OCI-LY7 (cell line): ENCODE measurements at regions not wholly inside any gene's neighbourhood (a gene's known extent, or its start where the extent isn't known, plus 50 kb on each side); places are given as distances from the start of the nearest gene placed in this dataset.

Source experiments
- BruUV-seq: library from RNA; stranded (reverse); fragments of 400-500 nt; replicated peaks from 2 replicates; lab custom pipeline; 2021; lab: Mats Ljungman, UMichigan
- CTCF ChIA-PET: fragments of 300-600 bp; sonication (Branson Sonifier 250); formaldehyde crosslinking; loops from one replicate; lab custom pipeline; 2022; ENCODE audit warnings: antibody characterized with exemption; ENCODE audit not compliant: unreplicated experiment; lab: Charles Lee
- POLR2A ChIA-PET: fragments of 300-600 bp; sonication (Branson Sonifier 250); formaldehyde crosslinking; loops from one replicate; lab custom pipeline; 2022; ENCODE audit warnings: antibody characterized with exemption; lab: Charles Lee
- DNase-seq: peaks from one replicate; pipeline ENCODE4 v3.0.0-alpha.2; 2015; ENCODE audit warnings: low spot score
- H2AFZ ChIP-seq: fragments of 200-600 bp; sonication (generic), shearing (Covaris generic); 2 replicates; pipeline ENCODE4 v1.6.1; 2014; ENCODE audit warnings: mild to moderate bottlenecking, antibody characterized with exemption, low read length, moderate library complexity
- H3K27ac ChIP-seq: fragments of 200-600 bp; sonication (generic); 2 replicates; pipeline ENCODE4 v1.5.1; 2014; ENCODE audit warnings: mixed run types, low read depth, mild to moderate bottlenecking, moderate library complexity, low read length, inconsistent platforms; ENCODE audit not compliant: poor library complexity, severe bottlenecking
- H3K36me3 ChIP-seq: fragments of 200-600 bp; sonication (generic); 2 replicates; pipeline ENCODE4 v1.6.1; 2014; ENCODE audit warnings: mild to moderate bottlenecking, antibody characterized with exemption, low read length, moderate library complexity, mixed read lengths; ENCODE audit not compliant: insufficient read depth
- H3K4me1 ChIP-seq: fragments of 200-600 bp; sonication (generic); 2 replicates; pipeline ENCODE4 v1.5.1; 2014; ENCODE audit warnings: mild to moderate bottlenecking, low read length; ENCODE audit not compliant: insufficient read depth, poor library complexity, severe bottlenecking
- H3K4me2 ChIP-seq: fragments of 200-600 bp; sonication (generic); 2 replicates; pipeline ENCODE4 v1.6.1; 2014; ENCODE audit warnings: mild to moderate bottlenecking, low read length
- H3K4me3 ChIP-seq: fragments of 200-600 bp; sonication (generic); 2 replicates; pipeline ENCODE4 v1.5.1; 2014; ENCODE audit warnings: mild to moderate bottlenecking, low read depth, low read length; ENCODE audit not compliant: poor library complexity, severe bottlenecking
- H3K79me2 ChIP-seq: fragments of 200-600 bp; sonication (generic); 2 replicates; pipeline ENCODE4 v1.6.1; 2016; ENCODE audit warnings: low read depth, mild to moderate bottlenecking, low read length, moderate library complexity, mixed read lengths; ENCODE audit not compliant: insufficient read depth
- H3K9me2 ChIP-seq: fragments of 200-600 bp; sonication (generic); 2 replicates; pipeline ENCODE4 v1.6.1; 2016; ENCODE audit warnings: mild to moderate bottlenecking, low read length, mixed read lengths; ENCODE audit not compliant: insufficient read depth
- H3K9me3 ChIP-seq: fragments of 200-600 bp; sonication (generic); 2 replicates; pipeline ENCODE4 v1.6.1; 2014; ENCODE audit warnings: mild to moderate bottlenecking, mixed run types, low read length, mixed read lengths
- H4K20me1 ChIP-seq: fragments of 200-600 bp; sonication (generic); 2 replicates; pipeline ENCODE4 v1.6.1; 2014; ENCODE audit warnings: mild to moderate bottlenecking, antibody characterized with exemption, low read length, moderate library complexity, mixed read lengths; ENCODE audit not compliant: insufficient read depth
- CTCF ChIP-seq: fragments of 200-600 bp; sonication (generic); conservative IDR thresholded peaks from 2 replicates; pipeline ENCODE4 v1.5.1; 2014; ENCODE audit warnings: mild to moderate bottlenecking, antibody characterized with exemption, low read length, moderate library complexity, mixed read lengths
- EZH2phosphoT487 ChIP-seq: fragments of 200-600 bp; sonication (generic); IDR thresholded peaks from 2 replicates; pipeline ENCODE4 v1.6.1; 2018; ENCODE audit warnings: low read depth, borderline replicate concordance, mild to moderate bottlenecking, mixed run types, antibody characterized with exemption, low read length, moderate library complexity, mixed read lengths
- intact Hi-C: fragments of 100-400 bp; cut with micrococcal nuclease; formaldehyde crosslinking; loops from one replicate; pipeline ENCODE4 v1.10.0; 2022; ENCODE audit not compliant: unreplicated experiment

GRCh38 chr16:77669057-77669456 is 53.3 kb upstream of the NUDT7 start:
- DNase-seq = no peak
- no peak overlapping the region for H2AFZ ChIP-seq
- no peaks in the 10 kb centered on the region for H3K4me1 ChIP-seq
- intact Hi-C loops = no loop called here
- H3K4me2 ChIP-seq = no peak overlapping the region
- H4K20me1 ChIP-seq = no peaks in the 10 kb centered on the region
- no peaks in the 10 kb centered on the region for H3K9me2 ChIP-seq
- no peaks in the 10 kb centered on the region for H3K36me3 ChIP-seq
- POLR2A ChIA-PET = no interaction called here
- H3K9me3 ChIP-seq = no peaks in the 10 kb centered on the region
- no peak overlapping the region for H3K27ac ChIP-seq
- H3K79me2 ChIP-seq = no peaks in the 10 kb centered on the region
- no peak overlapping the region for H3K4me3 ChIP-seq
- TF ChIP-seq EZH2phosphoT487 (no peak), CTCF (no peak)
- no TSS peak for BruUV-seq
- CTCF ChIA-PET = no interaction called here
